Coronary artery (tissue), 2 donors: ENCODE measurements at regions not wholly inside any gene's neighbourhood (a gene's known extent, or its start where the extent isn't known, plus 50 kb on each side); places are given as distances from the start of the nearest gene placed in this dataset.

Source experiments
- DNase-seq: peaks from one replicate; pipeline ENCODE4 v3.0.0-alpha.2; 2017; ENCODE audit warnings: low spot score
- H3K27ac ChIP-seq, 2 donors: fragments of 200-600 bp; sonication (generic); one replicate each; pipeline ENCODE4 v1.5.1; 2016 to 2019
- H3K4me3 ChIP-seq: fragments of 200-600 bp; sonication (generic); 2 replicates; pipeline ENCODE4 v1.5.1; 2016; ENCODE audit warnings: mild to moderate bottlenecking, moderate library complexity
- CTCF ChIP-seq: fragments of 200-600 bp; sonication (generic); IDR thresholded peaks from one replicate; pipeline ENCODE4 v1.5.1; 2019; ENCODE audit warnings: antibody characterized with exemption

- DNase-seq: no peak
- H3K4me3 ChIP-seq: no peak overlapping the region
- no peak overlapping the region for H3K27ac ChIP-seq
- no peak for TF ChIP-seq CTCF
Observed at GRCh38 chr1:175833502-175833901, 90.1 kb upstream of the TNR start.

GRCh38 chr1:175830500-175830899 lies 87.1 kb upstream of the TNR start:
- no peak for DNase-seq
- TF ChIP-seq CTCF: no peak

GRCh38 chr1:175829845-175830244 lies 86.5 kb upstream of the TNR start:
- no peak for DNase-seq
- Histone ChIP-seq H3K27ac (no peak overlapping the region), H3K4me3 (no peak overlapping the region)
- TF ChIP-seq CTCF: no peak

More at GRCh38 chr1:175830500-175830899, 87.1 kb upstream of the TNR start:
- no peak overlapping the region for H3K4me3 ChIP-seq
- no peak overlapping the region for H3K27ac ChIP-seq

GRCh38 chr1:175826705-175827104 lies 83.3 kb upstream of the TNR start:
- DNase-seq: no peak
- H3K4me3 ChIP-seq: no peak overlapping the region
- H3K27ac ChIP-seq: no peak overlapping the region
- TF ChIP-seq CTCF: no peak

GRCh38 chr1:175824079-175824478 lies 80.7 kb upstream of the TNR start:
- TF ChIP-seq CTCF: no peak
- no peak overlapping the region for H3K27ac ChIP-seq
- no peak for DNase-seq
- no peak overlapping the region for H3K4me3 ChIP-seq

GRCh38 chr1:175823406-175823805 lies 80.0 kb upstream of the TNR start:
- TF ChIP-seq CTCF: no peak
- no peak overlapping the region for H3K27ac ChIP-seq
- no peak overlapping the region for H3K4me3 ChIP-seq
- DNase-seq: no peak

GRCh38 chr1:175822580-175822979 lies 79.2 kb upstream of the TNR start:
- H3K4me3 ChIP-seq: no peak overlapping the region
- H3K27ac ChIP-seq: no peak overlapping the region
- no peak for DNase-seq
- TF ChIP-seq CTCF: no peak
